ENCODE measurements at regions not wholly inside any gene's neighbourhood (a gene's known extent, or its start where the extent isn't known, plus 50 kb on each side); places are given as distances from the start of the nearest gene placed in this dataset.

GRCh38 chr12:16130343-16130742 lies 147.1 kb downstream of the SLC15A5 start:
- no peaks in the 10 kb centered on the region for H3K79me2 ChIP-seq (ENCODE audit: control insufficient read depth, insufficient read depth, low read length)
- H3K4me3 ChIP-seq (replicated peaks in 1 of 3; ENCODE audit: insufficient read depth in 1 of 3, low read depth in 1 of 3, low read length in 3 of 3) = no peak overlapping the region
- H3K9ac ChIP-seq (replicated peaks; ENCODE audit: extremely low read depth, insufficient read depth, low read length) = no peak overlapping the region
- H3K9me3 ChIP-seq (replicated peaks; ENCODE audit: control insufficient read depth, insufficient read depth, low read length) = no peaks in the 10 kb centered on the region
- H2AFZ ChIP-seq (ENCODE audit: low read depth, low read length) = no peak overlapping the region
- ChIA-PET CTCF (no interaction called here), POLR2A (no interaction called here)
- H3K4me2 ChIP-seq (ENCODE audit: insufficient read depth, low read length) = no peak overlapping the region
- no peak for FAIRE-seq
- no peaks in the 10 kb centered on the region for H4K20me1 ChIP-seq (replicated peaks; ENCODE audit: control insufficient read depth, extremely low read depth, insufficient read depth, low read length)
- H3K9me1 ChIP-seq (replicated peaks; ENCODE audit: control insufficient read depth, extremely low read depth, insufficient read depth, low read length) = no peaks in the 10 kb centered on the region
- TF ChIP-seq MYC (IDR thresholded peaks at IDR 0.05; ENCODE audit: low read depth, low read length) = no peak
- no peak for TF ChIP-seq POLR2AphosphoS5 (IDR thresholded peaks at IDR 0.05; ENCODE audit: insufficient read depth, low read depth, low read length)
- no peak for TF ChIP-seq JUN (IDR thresholded peaks at IDR 0.05; ENCODE audit: borderline replicate concordance, insufficient read depth, insufficient read length, low read depth)
- TF ChIP-seq CTCF (IDR thresholded peaks at IDR 0.05; ENCODE audit: extremely low read depth in 1 of 2, insufficient read depth in 1 of 2, low read depth in 1 of 2, low read length in 2 of 2) = no peak
- no peak for TF ChIP-seq EZH2 (IDR thresholded peaks at IDR 0.05; ENCODE audit: borderline replicate concordance, low read depth, low read length, severe bottlenecking)
- TF ChIP-seq MAX (IDR thresholded peaks at IDR 0.05; ENCODE audit: insufficient read depth, insufficient read length) = no peak
- TF ChIP-seq FOS (IDR thresholded peaks at IDR 0.05; ENCODE audit: borderline replicate concordance, insufficient read depth, low read length) = no peak
- TF ChIP-seq POLR2A (IDR thresholded peaks at IDR 0.05; ENCODE audit: low read depth, low read length) = no peak
- no peak for TF ChIP-seq GATA2 (IDR thresholded peaks at IDR 0.05; ENCODE audit: insufficient read depth, insufficient read length, low read depth, low read length)
- intact Hi-C loops (cut with micrococcal nuclease) = no loop called here
- dilution Hi-C loops (cut with MboI; ENCODE audit: extremely low pct_ligation_motif_present, low sequenced_read_pairs) = no loop called here
- BruUV-seq (replicated peaks) = no TSS peak
- H3K4me1 ChIP-seq (ENCODE audit: control insufficient read depth, extremely low read depth, insufficient read depth, low read length) = no peaks in the 10 kb centered on the region
- DNase-seq (ENCODE audit: low read depth, low spot score) = no peak
- H3K27me3 ChIP-seq (ENCODE audit: control insufficient read depth in 2 of 2, insufficient read depth in 2 of 2, low read length in 2 of 2) = no peaks in the 10 kb centered on the region
- no peak overlapping the region for H3K27ac ChIP-seq (ENCODE audit: insufficient read depth, low read depth, low read length)
- no peaks in the 10 kb centered on the region for H3K36me3 ChIP-seq (ENCODE audit: control insufficient read depth in 2 of 2, extremely low read depth in 1 of 2, insufficient read depth in 2 of 2, low read length in 2 of 2)
